Fibroblast of skin of left biceps (primary cell): ENCODE measurements at regions not wholly inside any gene's neighbourhood (a gene's known extent, or its start where the extent isn't known, plus 50 kb on each side); places are given as distances from the start of the nearest gene placed in this dataset.
"Not testable (repeated sequence)": the region's sequence is repeated elsewhere in the genome, so short reads cannot be mapped to it uniquely, and the experiment has no call there.

Source experiments
- DNase-seq, 2 experiments: peaks; one replicate each; pipeline ENCODE4 v3.0.0-alpha.2; 2013; ENCODE audit warnings: low read depth in 2 of 2

DNA sequence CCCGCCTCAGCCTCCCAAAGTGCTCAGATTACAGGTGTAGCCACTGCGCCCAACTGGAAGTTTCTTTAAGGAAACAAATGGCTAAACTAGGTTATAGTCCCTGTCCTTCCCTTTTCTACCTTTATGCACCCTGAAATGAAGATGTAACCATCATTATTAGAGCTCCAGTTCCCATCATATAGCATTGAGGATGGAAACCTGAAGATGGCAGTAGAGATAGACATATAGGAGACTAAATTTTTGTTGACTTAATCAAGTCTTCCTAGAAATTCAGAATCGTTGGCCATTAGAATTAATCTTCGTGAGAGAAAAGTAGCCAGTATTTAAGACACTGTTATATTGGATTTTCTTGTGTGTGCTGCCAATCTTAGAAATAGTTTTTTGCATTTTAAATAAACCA, 1016.3 kb upstream of the NCAM2 start:
- DNase-seq, result no peak

DNA sequence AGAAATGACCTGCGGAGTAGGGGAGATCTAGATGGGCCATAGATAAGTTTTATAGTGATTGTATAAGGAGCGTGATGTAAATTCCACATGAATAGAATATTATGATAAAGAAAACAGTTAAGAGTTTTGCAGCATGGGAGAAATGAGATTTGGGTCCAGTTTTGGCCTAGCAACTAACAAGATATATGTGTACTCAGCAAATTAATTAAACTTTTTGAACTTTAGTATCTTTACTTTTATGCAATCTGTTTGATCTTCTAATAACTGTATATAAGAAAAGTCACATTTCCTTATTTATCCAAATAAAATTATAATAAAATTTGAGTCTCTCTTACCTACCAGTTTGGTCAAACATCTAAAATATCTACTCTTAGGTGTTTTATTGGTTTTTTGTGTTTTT, 1011.8 kb upstream of the NCAM2 start:
- no peak for DNase-seq

GRCh38 chr21:19987671-19988070, 1010.5 kb upstream of the NCAM2 start:
- DNase-seq, result no peak

GRCh38 chr21:19992540-19992939, 1005.7 kb upstream of the NCAM2 start:
- no peak for DNase-seq

GRCh38 chr21:19993268-19993667, 1004.9 kb upstream of the NCAM2 start:
- no peak for DNase-seq

DNA sequence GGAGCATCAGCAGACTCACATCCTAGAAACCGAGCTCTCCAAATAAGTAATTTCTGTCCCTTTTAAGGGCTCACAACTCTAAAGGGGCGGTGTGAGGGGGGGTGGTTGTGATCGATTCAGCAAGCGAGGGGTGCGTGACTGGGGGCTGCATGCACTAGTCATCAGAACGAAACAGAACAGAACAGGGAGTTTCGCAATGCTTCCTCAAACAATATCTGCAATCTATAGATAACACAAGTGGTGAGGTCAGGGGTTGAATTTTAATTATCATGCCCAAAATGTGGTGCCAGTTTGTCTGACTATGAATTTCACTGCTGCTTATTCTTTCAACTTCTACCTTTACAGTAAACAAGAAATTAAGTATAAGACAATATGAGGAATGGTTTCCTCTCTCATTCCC, 1003.0 kb upstream of the NCAM2 start:
- no peak for DNase-seq

GRCh38 chr21:19998453-19998852, 999.8 kb upstream of the NCAM2 start:
- DNase-seq, result no peak

- DNase-seq, result no peak
Observed at GRCh38 chr21:19999369-20000272, 998.6 kb upstream of the NCAM2 start.

DNA sequence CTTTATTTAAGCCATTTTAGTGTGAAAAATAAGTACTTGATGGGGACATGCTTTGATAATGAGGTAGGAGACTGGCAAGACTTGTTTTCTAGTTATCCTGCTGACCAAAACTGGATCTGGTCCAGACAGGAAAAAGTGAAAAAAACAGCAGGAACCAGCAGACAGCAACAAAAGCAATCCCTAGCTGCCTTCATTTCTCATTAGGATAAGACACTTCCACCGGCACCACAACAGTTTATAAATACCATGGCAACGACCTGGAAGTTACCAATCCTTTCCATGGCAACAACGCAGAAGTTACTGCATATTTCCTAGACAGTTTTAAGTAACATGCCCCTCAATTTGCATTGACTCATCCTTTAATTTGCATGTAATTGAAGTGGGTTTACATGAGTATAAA, 993.8 kb upstream of the NCAM2 start:
- no peak for DNase-seq

DNA sequence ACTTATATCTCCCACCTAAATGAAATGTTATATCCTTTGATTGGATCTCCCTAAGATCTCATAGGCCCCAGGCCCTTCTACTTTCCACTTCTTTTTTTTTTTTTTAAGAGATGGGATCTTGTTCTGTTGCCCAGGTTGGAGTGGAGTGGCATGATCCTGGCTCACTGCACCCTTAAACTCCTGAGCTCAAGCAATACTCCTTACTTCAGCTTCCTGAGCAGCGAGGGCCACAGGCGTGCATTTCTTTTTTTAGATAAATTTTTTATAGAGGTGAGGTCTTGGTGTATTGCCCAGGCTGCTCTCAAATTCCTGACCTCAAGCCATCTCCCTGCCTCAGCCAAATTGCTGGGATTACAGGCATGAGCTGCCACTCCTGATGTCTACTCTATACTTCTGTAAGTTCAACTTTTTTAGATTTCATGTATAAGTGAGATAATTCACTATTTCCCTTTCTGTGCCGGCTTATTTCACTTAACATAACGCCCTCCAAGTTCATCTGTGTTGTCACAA, 987.5 kb upstream of the NCAM2 start:
- DNase-seq, result no peak

GRCh38 chr21:20013851-20014250, 984.4 kb upstream of the NCAM2 start:
- no peak for DNase-seq

DNA sequence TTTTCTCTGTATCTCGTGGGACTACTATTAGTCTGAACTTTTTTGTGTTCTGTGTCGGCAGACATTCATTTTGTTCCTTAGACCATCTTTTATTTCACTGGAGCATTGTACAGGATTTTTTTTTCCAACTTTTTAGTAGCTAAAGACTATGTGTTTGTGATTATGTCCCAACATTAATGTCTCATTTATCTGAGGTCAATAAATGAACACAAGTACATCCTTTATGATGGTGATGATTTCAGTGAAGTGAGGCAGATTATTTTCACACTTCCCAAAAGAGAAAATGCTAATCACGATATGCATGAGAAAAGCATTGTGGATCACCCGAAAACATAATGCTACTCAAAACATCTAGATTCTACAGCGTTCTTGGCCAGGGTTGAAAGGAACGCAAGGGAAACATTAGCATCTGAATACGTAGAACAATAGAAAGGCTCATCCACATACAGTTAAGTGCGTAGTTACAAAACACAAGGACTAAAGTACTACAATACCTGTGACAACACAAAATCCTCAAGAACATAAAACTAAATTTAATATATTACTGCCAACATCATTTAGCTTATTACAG, 981.7 kb upstream of the NCAM2 start:
- no peak for DNase-seq

GRCh38 chr21:20020026-20020425, 978.2 kb upstream of the NCAM2 start:
- no peak for DNase-seq

GRCh38 chr21:20023193-20023592, 975.0 kb upstream of the NCAM2 start:
- no peak for DNase-seq

DNA sequence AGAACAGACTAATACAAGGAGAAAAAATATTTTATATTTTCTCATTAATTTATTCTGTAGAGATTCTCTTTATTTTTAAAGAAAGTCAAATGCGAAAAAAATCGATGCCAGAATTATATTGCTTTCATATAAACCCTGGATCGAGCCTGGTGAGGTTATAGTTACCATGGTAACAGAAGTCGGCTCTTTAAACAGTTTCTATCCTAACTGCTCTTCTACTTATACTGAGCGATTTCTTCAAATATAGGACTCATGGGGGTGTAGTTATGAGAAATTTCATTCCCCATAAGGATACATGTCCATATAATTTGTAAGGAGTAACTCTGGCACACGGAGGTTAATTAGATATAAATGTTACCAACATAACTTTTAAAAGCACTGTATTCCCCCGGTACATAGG, 973.5 kb upstream of the NCAM2 start:
- no peak for DNase-seq

DNA sequence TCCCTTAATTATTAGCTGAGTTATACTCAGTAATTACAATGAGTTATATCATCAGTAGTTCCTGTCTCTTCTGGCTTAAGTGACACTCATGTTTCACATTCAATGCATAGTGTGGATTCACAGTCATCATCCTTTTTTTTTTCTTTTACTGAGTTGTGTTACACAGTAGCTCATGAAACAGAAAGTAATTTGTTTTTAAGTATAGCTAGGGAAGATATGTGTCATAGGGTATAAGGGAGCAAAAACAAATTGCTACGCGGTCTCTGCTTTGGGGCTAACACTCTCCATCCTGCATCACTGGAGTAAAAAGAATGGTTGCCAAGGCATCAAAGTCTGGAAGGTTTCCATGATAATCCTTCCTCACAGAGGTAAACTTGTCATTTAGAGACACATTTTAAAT, 971.7 kb upstream of the NCAM2 start:
- DNase-seq, result no peak

DNA sequence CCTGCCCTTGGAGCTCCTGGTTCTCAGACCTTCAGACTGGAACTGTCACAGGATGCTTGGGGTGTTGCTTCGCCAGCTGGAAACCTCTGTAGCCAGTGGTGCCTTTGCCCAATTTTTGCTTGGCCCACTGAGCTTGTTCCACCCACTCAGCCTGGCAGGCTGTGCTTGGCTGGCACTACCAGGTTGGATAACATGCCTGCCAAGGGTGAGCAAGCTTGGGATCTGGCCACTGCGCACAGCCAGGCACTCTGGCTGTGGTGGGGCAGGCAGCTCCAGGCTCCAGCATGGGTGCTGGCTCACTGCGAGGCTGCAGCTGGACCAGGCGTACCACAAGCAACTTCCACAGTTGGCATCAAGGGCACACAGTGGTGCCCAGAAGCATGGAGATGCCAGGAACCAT, 967.8 kb upstream of the NCAM2 start:
- DNase-seq, result no peak

DNA sequence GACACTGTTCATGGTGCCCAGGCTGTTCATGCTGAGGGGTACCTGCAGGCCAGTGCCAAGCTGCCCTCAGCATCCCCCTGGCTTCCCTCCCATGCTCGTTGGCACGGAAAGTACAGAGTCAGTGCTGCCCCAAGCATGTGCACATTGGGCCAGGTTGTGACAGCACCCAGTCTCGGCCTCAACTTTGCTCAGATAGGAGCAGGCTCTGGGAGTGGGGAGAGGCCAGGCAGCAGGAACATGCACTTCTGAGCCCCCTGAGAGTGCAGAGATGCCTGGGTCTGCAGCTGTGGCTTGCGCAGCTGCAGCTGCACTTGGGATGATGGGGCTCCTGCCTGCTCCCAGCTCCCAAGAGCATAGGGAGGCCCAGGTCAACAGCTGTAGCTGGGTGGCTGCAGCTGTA, 966.4 kb upstream of the NCAM2 start:
- no peak for DNase-seq

- no peak for DNase-seq
Observed at GRCh38 chr21:20040768-20041167, 957.4 kb upstream of the NCAM2 start.

GRCh38 chr21:20045197-20045596, 953.0 kb upstream of the NCAM2 start:
- no peak for DNase-seq

DNA sequence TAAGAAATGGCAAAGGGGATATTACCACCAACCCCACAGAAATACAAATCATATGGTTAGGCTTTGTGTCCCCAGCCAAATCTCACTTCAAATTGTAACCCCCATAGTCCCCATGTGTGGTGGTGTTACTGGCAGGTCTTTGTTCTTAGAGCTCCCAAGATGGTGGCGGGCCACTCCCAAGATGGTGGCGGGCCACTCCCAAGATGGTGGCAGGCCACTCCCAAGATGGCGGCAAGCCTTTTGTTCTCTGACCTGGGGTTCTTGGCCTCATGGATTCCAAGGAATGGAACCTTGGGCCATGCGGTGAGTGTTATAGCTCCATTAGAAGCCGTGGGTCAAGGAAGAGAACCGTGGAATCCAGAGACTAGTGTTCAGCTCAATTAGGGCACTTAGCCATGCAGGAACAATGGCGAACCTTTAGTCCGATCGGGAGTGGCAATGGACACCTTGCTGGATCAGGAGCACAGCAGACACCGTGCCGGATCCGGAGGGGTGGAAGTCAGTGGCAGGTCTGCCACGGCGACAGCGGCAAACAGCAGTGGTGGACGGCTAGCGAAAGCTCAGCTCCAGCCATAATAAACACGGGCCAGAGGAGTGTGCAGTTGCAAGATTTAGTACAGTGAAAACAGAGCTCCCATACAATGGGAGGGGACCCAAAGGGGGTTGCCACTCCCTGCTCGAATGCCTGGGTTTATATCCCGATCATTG, 949.9 kb upstream of the NCAM2 start:
- DNase-seq, result not testable (repeated sequence)

GRCh38 chr21:20083336-20083735, 914.9 kb upstream of the NCAM2 start:
- no peak for DNase-seq

DNA sequence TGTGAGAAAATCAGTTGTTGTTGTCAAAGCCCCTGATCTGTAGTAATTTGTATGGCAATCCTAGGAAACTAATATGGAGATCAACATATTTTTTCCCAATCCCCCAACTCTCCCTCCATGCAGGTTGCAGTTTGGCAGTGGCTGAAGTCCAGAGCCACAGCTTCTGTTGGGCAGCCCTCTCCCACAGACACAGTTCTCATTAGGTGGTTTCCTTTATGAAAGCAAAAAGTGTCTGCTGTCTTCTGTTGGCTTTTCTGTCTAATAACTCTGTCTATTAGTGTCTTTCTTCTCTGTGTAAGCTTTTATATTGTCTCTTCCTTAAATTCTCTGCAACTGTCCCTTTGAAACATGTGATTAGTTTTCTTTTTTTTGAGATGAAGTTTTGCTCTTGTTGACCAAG, 914.3 kb upstream of the NCAM2 start:
- no peak for DNase-seq
